ENCODE measurements at regions not wholly inside any gene's neighbourhood (a gene's known extent, or its start where the extent isn't known, plus 50 kb on each side); places are given as distances from the start of the nearest gene placed in this dataset.
A peak's percentile ranks its signal among the peaks of the same experiment; 100 is the strongest.

GRCh38 chr5:62126090-62126489 is 179.9 kb upstream of the KIF2A start:
- no peak for DNase-seq

GRCh38 chr5:62127098-62127736 is 178.8 kb upstream of the KIF2A start:
- no peak for DNase-seq

- DNase-seq, result no peak
Measured at GRCh38 chr5:62130107-62130506, 175.9 kb upstream of the KIF2A start.

- DNase-seq, result no peak
Measured at GRCh38 chr5:62132276-62132675, 173.7 kb upstream of the KIF2A start.

GRCh38 chr5:62133426-62133825 is 172.6 kb upstream of the KIF2A start:
- DNase-seq, result no peak

- no peak for DNase-seq
Measured at GRCh38 chr5:62134811-62135210, 171.2 kb upstream of the KIF2A start.

- no peak for DNase-seq
Measured at GRCh38 chr5:62137628-62138027, 168.4 kb upstream of the KIF2A start.

GRCh38 chr5:62138607-62139006 is 167.4 kb upstream of the KIF2A start:
- no peak for DNase-seq

GRCh38 chr5:62139741-62140140 is 166.3 kb upstream of the KIF2A start:
- DNase-seq, result no peak

GRCh38 chr5:62142351-62142750 is 163.7 kb upstream of the KIF2A start:
- DNase-seq, result no peak

GRCh38 chr5:62143268-62144229 is 162.5 kb upstream of the KIF2A start:
- DNase-seq, result peak; percentile 18 to 31

GRCh38 chr5:62144401-62145022 is 161.5 kb upstream of the KIF2A start:
- no peak for DNase-seq

- DNase-seq, result no peak
Measured at GRCh38 chr5:62149879-62150278, 156.1 kb upstream of the KIF2A start.

- DNase-seq, result no peak
Measured at GRCh38 chr5:62152394-62153087, 153.5 kb upstream of the KIF2A start.

- DNase-seq, result no peak
Measured at GRCh38 chr5:62154758-62155157, 151.2 kb upstream of the KIF2A start.

GRCh38 chr5:62155988-62156387 is 150.0 kb upstream of the KIF2A start:
- no peak for DNase-seq

GRCh38 chr5:62167561-62168057 is 138.4 kb upstream of the KIF2A start:
- DNase-seq, result no peak

- DNase-seq, result no peak
Measured at GRCh38 chr5:62168506-62169281, 137.3 kb upstream of the KIF2A start.

GRCh38 chr5:62178258-62178657 is 127.7 kb upstream of the KIF2A start:
- DNase-seq, result no peak

GRCh38 chr5:62182802-62183201 is 123.2 kb upstream of the KIF2A start:
- no peak for DNase-seq

- DNase-seq, result no peak
Measured at GRCh38 chr5:62183727-62184126, 122.3 kb upstream of the KIF2A start.

- no peak for DNase-seq
Measured at GRCh38 chr5:62184444-62184843, 121.6 kb upstream of the KIF2A start.

All from NCI-H526 (cell line).